ENCODE measurements at regions not wholly inside any gene's neighbourhood (a gene's known extent, or its start where the extent isn't known, plus 50 kb on each side); places are given as distances from the start of the nearest gene placed in this dataset.

DNA sequence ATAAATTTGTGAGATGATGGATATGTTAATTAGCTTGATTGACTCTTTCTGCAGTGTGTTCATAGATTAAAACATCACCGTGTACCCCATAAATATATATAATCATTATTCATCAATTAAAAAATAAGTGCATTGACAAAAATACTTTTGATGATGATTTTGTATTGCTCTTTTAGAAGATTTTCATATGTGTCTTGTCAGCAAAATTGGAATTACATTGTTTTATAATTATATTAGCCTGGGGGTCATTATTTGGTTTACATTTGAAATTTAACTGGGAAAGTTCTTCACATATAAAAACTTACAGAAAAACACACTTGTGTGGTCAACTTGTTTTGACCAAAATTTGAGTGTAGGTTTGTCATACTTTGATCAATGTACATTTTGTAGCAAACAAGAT, 614.6 kb upstream of the ITGA1 start:
- TF ChIP-seq, protein P1, sequence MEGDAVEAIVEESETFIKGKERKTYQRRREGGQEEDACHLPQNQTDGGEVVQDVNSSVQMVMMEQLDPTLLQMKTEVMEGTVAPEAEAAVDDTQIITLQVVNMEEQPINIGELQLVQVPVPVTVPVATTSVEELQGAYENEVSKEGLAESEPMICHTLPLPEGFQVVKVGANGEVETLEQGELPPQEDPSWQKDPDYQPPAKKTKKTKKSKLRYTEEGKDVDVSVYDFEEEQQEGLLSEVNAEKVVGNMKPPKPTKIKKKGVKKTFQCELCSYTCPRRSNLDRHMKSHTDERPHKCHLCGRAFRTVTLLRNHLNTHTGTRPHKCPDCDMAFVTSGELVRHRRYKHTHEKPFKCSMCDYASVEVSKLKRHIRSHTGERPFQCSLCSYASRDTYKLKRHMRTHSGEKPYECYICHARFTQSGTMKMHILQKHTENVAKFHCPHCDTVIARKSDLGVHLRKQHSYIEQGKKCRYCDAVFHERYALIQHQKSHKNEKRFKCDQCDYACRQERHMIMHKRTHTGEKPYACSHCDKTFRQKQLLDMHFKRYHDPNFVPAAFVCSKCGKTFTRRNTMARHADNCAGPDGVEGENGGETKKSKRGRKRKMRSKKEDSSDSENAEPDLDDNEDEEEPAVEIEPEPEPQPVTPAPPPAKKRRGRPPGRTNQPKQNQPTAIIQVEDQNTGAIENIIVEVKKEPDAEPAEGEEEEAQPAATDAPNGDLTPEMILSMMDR (IDR thresholded peaks at IDR 0.05): no peak
- TF ChIP-seq POLR2A (IDR thresholded peaks at IDR 0.05): no peak

Measured in vagina (tissue), 2 donors.